Neuron (in vitro differentiated cells): ENCODE measurements at regions not wholly inside any gene's neighbourhood (a gene's known extent, or its start where the extent isn't known, plus 50 kb on each side); places are given as distances from the start of the nearest gene placed in this dataset.
"Not testable (repeated sequence)": the region's sequence is repeated elsewhere in the genome, so short reads cannot be mapped to it uniquely, and the experiment has no call there.

Experiments used
- H2AFZ ChIP-seq: one replicate; pipeline ENCODE4 v1.6.1; 2013; ENCODE audit warnings: low read depth, mild to moderate bottlenecking, inconsistent platforms, low read length, moderate library complexity
- H3K27me3 ChIP-seq: one replicate; pipeline ENCODE4 v1.6.1; 2013; ENCODE audit warnings: low read length; ENCODE audit not compliant: insufficient read depth
- H3K36me3 ChIP-seq: one replicate; pipeline ENCODE4 v1.6.1; 2013; ENCODE audit warnings: low read length; ENCODE audit not compliant: insufficient read depth
- H3K4me1 ChIP-seq: one replicate; pipeline ENCODE4 v1.6.1; 2013; ENCODE audit warnings: low read length; ENCODE audit not compliant: insufficient read depth
- H3K4me3 ChIP-seq: 2 replicates; pipeline ENCODE4 v1.5.1; 2013; ENCODE audit warnings: mild to moderate bottlenecking, low read length, moderate library complexity
- H3K9me3 ChIP-seq: one replicate; pipeline ENCODE4 v1.6.1; 2013; ENCODE audit warnings: low read length

GRCh38 chr4:54589586-54589985 lies 68.2 kb upstream of the KIT start:
- Histone ChIP-seq H3K27me3 (no peaks in the 10 kb centered on the region), H2AFZ (no peak overlapping the region), H3K4me1 (no peaks in the 10 kb centered on the region), H3K4me3 (no peak overlapping the region), H3K9me3 (no peaks in the 10 kb centered on the region), H3K36me3 (no peaks in the 10 kb centered on the region)

- Histone ChIP-seq H3K36me3 (no peaks in the 10 kb centered on the region), H2AFZ (no peak overlapping the region), H3K9me3 (no peaks in the 10 kb centered on the region), H3K4me3 (no peak overlapping the region), H3K4me1 (no peaks in the 10 kb centered on the region), H3K27me3 (no peaks in the 10 kb centered on the region)
Measured at GRCh38 chr4:54593795-54594322, 63.9 kb upstream of the KIT start.

DNA sequence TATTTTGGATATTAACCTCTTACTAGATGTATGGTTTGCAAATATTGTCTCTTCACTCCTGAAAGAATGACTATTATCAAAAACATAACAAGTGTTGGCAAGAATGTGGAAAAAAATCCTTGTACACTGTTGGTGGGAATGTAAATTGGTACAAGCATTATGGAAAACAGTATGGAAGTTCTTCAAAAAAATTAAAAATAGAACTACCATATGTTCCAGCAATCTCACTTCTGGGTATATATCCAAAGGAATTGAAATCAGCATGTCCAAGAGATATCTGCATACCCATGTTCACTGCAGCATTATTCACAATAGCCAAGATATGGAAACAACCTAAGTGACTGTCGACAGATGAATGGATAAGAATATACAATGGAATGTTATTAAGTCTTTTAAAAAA lies 61.6 kb upstream of the KIT start:
- H3K4me3 ChIP-seq, result no peak overlapping the region
- H3K4me1 ChIP-seq, result no peaks in the 10 kb centered on the region
- no peaks in the 10 kb centered on the region for H3K9me3 ChIP-seq
- no peak overlapping the region for H2AFZ ChIP-seq
- H3K36me3 ChIP-seq, result no peaks in the 10 kb centered on the region
- H3K27me3 ChIP-seq, result no peaks in the 10 kb centered on the region

- H3K27me3 ChIP-seq, H3K36me3 ChIP-seq, H3K4me3 ChIP-seq, H2AFZ ChIP-seq, H3K4me1 ChIP-seq, H3K9me3 ChIP-seq: not testable (repeated sequence)
Measured at GRCh38 chr4:54597678-54598077, 60.1 kb upstream of the KIT start.

- not testable (repeated sequence) for H3K36me3 ChIP-seq, H3K9me3 ChIP-seq, H2AFZ ChIP-seq, H3K4me1 ChIP-seq, H3K27me3 ChIP-seq, H3K4me3 ChIP-seq
Measured at GRCh38 chr4:54602175-54602574, 55.6 kb upstream of the KIT start.

DNA sequence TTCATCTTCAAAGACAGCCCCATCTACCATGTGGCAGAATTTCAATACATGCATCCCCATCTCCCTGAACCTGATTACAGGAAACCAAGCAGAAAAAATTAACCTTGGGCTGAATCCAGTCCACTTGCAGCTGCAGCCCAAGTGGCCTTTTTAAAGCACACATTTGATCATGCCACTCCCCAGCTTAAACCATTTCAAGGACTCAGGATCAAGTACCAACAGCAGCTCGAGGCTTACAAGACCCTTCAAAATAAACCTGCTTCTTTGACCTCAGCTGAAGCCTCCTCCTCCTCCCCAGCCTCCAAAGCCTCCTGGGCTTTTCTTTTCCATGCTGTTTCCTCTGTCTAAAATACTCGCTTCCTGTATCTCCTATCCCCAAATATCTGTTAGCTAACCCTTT lies 50.7 kb upstream of the KIT start:
- no peaks in the 10 kb centered on the region for H3K36me3 ChIP-seq
- no peak overlapping the region for H2AFZ ChIP-seq

GRCh38 chr4:54607521-54607920 lies 50.2 kb upstream of the KIT start:
- H3K4me1 ChIP-seq, result no peaks in the 10 kb centered on the region
- no peak overlapping the region for H3K4me3 ChIP-seq

More for the DNA sequence above, 50.7 kb upstream of the KIT start:
- H3K4me3 ChIP-seq, result no peak overlapping the region
- no peaks in the 10 kb centered on the region for H3K4me1 ChIP-seq
- H3K9me3 ChIP-seq, result no peaks in the 10 kb centered on the region
- H3K27me3 ChIP-seq, result no peaks in the 10 kb centered on the region

More at GRCh38 chr4:54607521-54607920, 50.2 kb upstream of the KIT start:
- Histone ChIP-seq H2AFZ (no peak overlapping the region), H3K9me3 (no peaks in the 10 kb centered on the region), H3K36me3 (no peaks in the 10 kb centered on the region), H3K27me3 (no peaks in the 10 kb centered on the region)
